CD14-positive monocyte (primary cell): ENCODE measurements at regions not wholly inside any gene's neighbourhood (a gene's known extent, or its start where the extent isn't known, plus 50 kb on each side); places are given as distances from the start of the nearest gene placed in this dataset.

Source experiments
- DNase-seq, 3 donors: peaks; one replicate each; pipeline ENCODE4 v3.0.0-alpha.2; 2011 to 2022
- H2AFZ ChIP-seq: 2 replicates; pipeline ENCODE4 v1.6.0; 2012; ENCODE audit warnings: mild to moderate bottlenecking, low read depth, low read length, inconsistent platforms; ENCODE audit not compliant: insufficient read depth, poor library complexity, severe bottlenecking
- H3K27ac ChIP-seq, 2 donors: 1 replicate in 1 of 2; 2 replicates in 1 of 2; pipeline ENCODE4 v1.5.1; 2012 to 2013; ENCODE audit warnings: low read length in 2 of 2, control low read depth in 1 of 2, inconsistent platforms in 1 of 2, low read depth in 1 of 2, mild to moderate bottlenecking in 1 of 2
- H3K27me3 ChIP-seq, 2 donors: one replicate each; pipeline versions ENCODE4 v1.6.0 to v1.6.1; 2011 to 2013; ENCODE audit warnings: low read length in 2 of 2; ENCODE audit not compliant: control insufficient read depth in 2 of 2, insufficient read depth in 2 of 2
- H3K36me3 ChIP-seq, 2 donors: replicated peaks in 1 of 2; 1 replicate in 1 of 2; 2 replicates in 1 of 2; pipeline versions ENCODE4 v1.5.1 to v1.6.1; 2012 to 2013; ENCODE audit warnings: low read length in 2 of 2, control low read depth in 1 of 2, inconsistent platforms in 1 of 2, mild to moderate bottlenecking in 1 of 2; ENCODE audit not compliant: insufficient read depth in 2 of 2, control insufficient read depth in 1 of 2
- H3K4me1 ChIP-seq, 2 donors: 1 replicate in 1 of 2; 2 replicates in 1 of 2; pipeline versions ENCODE4 v1.5.1 to v1.6.1; 2012 to 2013; ENCODE audit warnings: low read length in 2 of 2, control low read depth in 1 of 2, inconsistent platforms in 1 of 2, mild to moderate bottlenecking in 1 of 2, moderate library complexity in 1 of 2; ENCODE audit not compliant: insufficient read depth in 2 of 2, control insufficient read depth in 1 of 2
- H3K4me2 ChIP-seq: replicated peaks from 2 replicates; pipeline ENCODE3; 2012; ENCODE audit warnings: low read length, moderate library complexity, mild to moderate bottlenecking; ENCODE audit not compliant: poor library complexity, severe bottlenecking; ENCODE audit errors: extremely low read depth
- H3K4me3 ChIP-seq, 3 experiments: fragments of 200-600 bp in 1 of 3; sonication (generic) in 1 of 3; replicated peaks in 1 of 3; 1 replicate in 2 of 3; 2 replicates in 1 of 3; pipeline ENCODE4 v1.5.1; 2011 to 2013; ENCODE audit warnings: low read length in 3 of 3, mild to moderate bottlenecking in 3 of 3, control low read depth in 2 of 3, low read depth in 2 of 3, inconsistent platforms in 1 of 3, moderate library complexity in 1 of 3
- H3K79me2 ChIP-seq: 2 replicates; pipeline ENCODE4 v1.6.0; 2012; ENCODE audit warnings: mild to moderate bottlenecking, control low read depth, inconsistent platforms, low read length, moderate library complexity; ENCODE audit not compliant: insufficient read depth
- H3K9ac ChIP-seq: 2 replicates; pipeline ENCODE4 v1.6.0; 2017; ENCODE audit warnings: low read length, mild to moderate bottlenecking; ENCODE audit not compliant: insufficient read depth, poor library complexity, severe bottlenecking
- H3K9me3 ChIP-seq, 2 donors: replicated peaks in 1 of 2; 1 replicate in 1 of 2; 2 replicates in 1 of 2; pipeline versions ENCODE4 v1.5.1 to v1.6.1; 2012 to 2013; ENCODE audit warnings: low read length in 2 of 2, control low read depth in 1 of 2; ENCODE audit not compliant: control insufficient read depth in 1 of 2, insufficient read depth in 1 of 2
- H4K20me1 ChIP-seq: 2 replicates; pipeline ENCODE4 v1.6.0; 2012; ENCODE audit warnings: mild to moderate bottlenecking, low read length, control low read depth, moderate library complexity; ENCODE audit not compliant: insufficient read depth
- H3K27ac Mint-ChIP-seq, 7 donors: one replicate each; pipeline ENCODE4 v1.8.0; 2020; ENCODE audit warnings: mild to moderate bottlenecking in 7 of 7, mixed read lengths in 7 of 7, moderate library complexity in 6 of 7, inconsistent platforms in 2 of 7
- H3K27me3 Mint-ChIP-seq, 3 donors: one replicate each; pipeline ENCODE4 v1.8.0; 2021 to 2022; ENCODE audit warnings: low read depth in 3 of 3, mild to moderate bottlenecking in 3 of 3, mixed read lengths in 3 of 3, moderate library complexity in 3 of 3, inconsistent platforms in 1 of 3
- H3K36me3 Mint-ChIP-seq, 2 donors: one replicate each; pipeline ENCODE4 v1.8.0; 2020; ENCODE audit warnings: mixed read lengths in 2 of 2, inconsistent platforms in 1 of 2, mild to moderate bottlenecking in 1 of 2
- H3K4me1 Mint-ChIP-seq: one replicate; pipeline ENCODE4 v1.8.0; 2020; ENCODE audit warnings: mild to moderate bottlenecking, mixed read lengths
- H3K4me3 Mint-ChIP-seq, 2 donors: one replicate each; pipeline ENCODE4 v1.8.0; 2020; ENCODE audit warnings: mild to moderate bottlenecking in 2 of 2, mixed read lengths in 2 of 2, moderate library complexity in 1 of 2
- H3K9me3 Mint-ChIP-seq, 7 donors: one replicate each; pipeline ENCODE4 v1.8.0; 2020 to 2022; ENCODE audit warnings: mixed read lengths in 7 of 7, mild to moderate bottlenecking in 6 of 7, moderate library complexity in 6 of 7, inconsistent platforms in 2 of 7
- CTCF ChIP-seq: fragments of 200-600 bp; IDR thresholded peaks from one replicate; pipeline ENCODE4 v1.8.0; 2022; ENCODE audit warnings: antibody characterized with exemption, mild to moderate bottlenecking
- WGBS: methylation state at CpG from one replicate; pipeline ENCODE4 v1.1.5; 2013; ENCODE audit warnings: missing lambda C conversion rate; ENCODE audit not compliant: insufficient coverage; 5-methylcytosine and 5-hydroxymethylcytosine counted together
- intact Hi-C, 2 donors: fragments of 100-400 bp; cut with micrococcal nuclease; formaldehyde crosslinking; loops; one replicate each; pipeline versions ENCODE4 v1.15.0 to v1.15.1; 2023

DNA sequence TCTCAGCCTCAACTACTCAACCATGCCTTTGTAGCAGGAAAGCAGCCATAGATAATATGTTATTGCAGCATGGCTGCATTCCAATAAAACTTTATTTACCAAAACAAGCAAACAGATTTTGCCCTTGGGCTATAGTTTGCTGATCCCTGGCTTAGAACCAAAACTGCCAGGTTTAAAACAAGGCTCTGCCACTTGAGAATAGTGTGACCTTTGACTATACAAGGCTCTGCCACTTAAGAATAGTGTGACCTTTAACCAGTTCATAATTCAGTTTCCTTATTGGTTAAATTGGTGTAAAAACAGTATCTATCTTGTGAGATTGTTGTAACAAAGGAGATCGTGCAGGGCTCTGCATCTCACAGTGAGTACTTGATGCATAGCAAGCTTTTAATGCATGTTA is 217.3 kb upstream of the MTNR1B start:
- TF ChIP-seq CTCF: no peak
- intact Hi-C loops: no loop called here
- Mint-ChIP-seq H3K4me1 (no peaks in the 10 kb centered on the region), H3K36me3 (no peaks in the 10 kb centered on the region), H3K27ac (no peak overlapping the region), H3K4me3 (no peak overlapping the region), H3K27me3 (peaks cover 0 to 1% (median 0%) of the 10 kb centered on the region in 3 donors), H3K9me3 (peaks cover 0 to 6% (median 2%) of the 10 kb centered on the region in 7 donors)
- no peak overlapping the region for H3K9ac ChIP-seq
- peaks cover 0 to 2% of the 10 kb centered on the region in 2 donors for H3K9me3 ChIP-seq
- H4K20me1 ChIP-seq: no peaks in the 10 kb centered on the region
- no CpG with 5 or more reads among the region's 1 CpG for WGBS
- no peaks in the 10 kb centered on the region for H3K27me3 ChIP-seq
- no peak overlapping the region for H3K27ac ChIP-seq
- H3K4me1 ChIP-seq: no peaks in the 10 kb centered on the region
- no peak overlapping the region for H2AFZ ChIP-seq
- DNase-seq: no peak
- no peak overlapping the region for H3K4me3 ChIP-seq
- no peaks in the 10 kb centered on the region for H3K79me2 ChIP-seq
- no peak overlapping the region for H3K4me2 ChIP-seq
- H3K36me3 ChIP-seq: no peaks in the 10 kb centered on the region

DNA sequence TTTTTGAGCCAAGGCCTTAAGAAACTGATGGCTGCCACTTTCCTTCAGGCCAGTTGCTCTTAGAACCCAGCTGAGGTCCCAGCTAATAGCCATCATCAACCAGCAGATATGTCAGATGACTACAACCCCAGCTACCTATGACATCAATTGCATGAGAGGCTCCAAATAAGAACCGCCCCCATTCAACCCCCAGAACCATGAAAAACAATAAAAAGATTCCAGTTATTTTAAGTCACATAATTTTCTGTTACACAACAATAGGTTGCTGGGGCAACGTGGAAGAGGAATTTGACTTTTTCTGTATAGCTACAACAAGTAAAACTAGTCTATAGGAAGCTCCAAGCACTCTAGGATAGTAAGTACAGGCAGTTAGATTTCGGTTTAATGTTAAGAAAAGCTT is 216.3 kb upstream of the MTNR1B start:
- no peaks in the 10 kb centered on the region for H3K4me1 ChIP-seq
- TF ChIP-seq CTCF: no peak
- H3K9me3 ChIP-seq: no peaks in the 10 kb centered on the region
- Mint-ChIP-seq H3K9me3 (peaks cover 0 to 2% (median 0%) of the 10 kb centered on the region in 7 donors), H3K27ac (no peak overlapping the region), H3K4me3 (no peak overlapping the region), H3K27me3 (no peaks in the 10 kb centered on the region), H3K36me3 (no peaks in the 10 kb centered on the region), H3K4me1 (no peaks in the 10 kb centered on the region)
- no peaks in the 10 kb centered on the region for H4K20me1 ChIP-seq
- no peak overlapping the region for H2AFZ ChIP-seq
- H3K4me2 ChIP-seq: no peak overlapping the region
- no CpG with 5 or more reads among the region's 3 CpGs for whole genome bisulfite sequencing
- H3K9ac ChIP-seq: no peak overlapping the region
- no peaks in the 10 kb centered on the region for H3K36me3 ChIP-seq
- no peak overlapping the region for H3K4me3 ChIP-seq
- no peaks in the 10 kb centered on the region for H3K27me3 ChIP-seq
- intact Hi-C loops: no loop called here
- no peak overlapping the region for H3K27ac ChIP-seq
- no peak for DNase-seq
- H3K79me2 ChIP-seq: no peaks in the 10 kb centered on the region
